Type B pancreatic cell (in vitro differentiated cells): ENCODE measurements at regions not wholly inside any gene's neighbourhood (a gene's known extent, or its start where the extent isn't known, plus 50 kb on each side); places are given as distances from the start of the nearest gene placed in this dataset.
"Not testable (repeated sequence)": the region's sequence is repeated elsewhere in the genome, so short reads cannot be mapped to it uniquely, and the experiment has no call there.

Source experiments
- DNase-seq: peaks from one replicate; pipeline ENCODE4 v3.0.0; 2021; ENCODE audit warnings: mixed read lengths; ENCODE audit not compliant: unreplicated experiment; ENCODE audit errors: extremely low spot score
- H3K27ac Mint-ChIP-seq: 2 replicates; pipeline ENCODE4 v1.8.0; 2021; ENCODE audit warnings: mild to moderate bottlenecking, mixed read lengths
- H3K27me3 Mint-ChIP-seq: 2 replicates; pipeline ENCODE4 v1.8.0; 2021; ENCODE audit warnings: mixed read lengths
- H3K36me3 Mint-ChIP-seq: 2 replicates; pipeline ENCODE4 v1.8.0; 2021; ENCODE audit warnings: mixed read lengths
- H3K4me1 Mint-ChIP-seq: one replicate; pipeline ENCODE4 v1.8.0; 2021; ENCODE audit warnings: mixed read lengths; ENCODE audit not compliant: unreplicated experiment
- H3K4me3 Mint-ChIP-seq: 2 replicates; pipeline ENCODE4 v1.8.0; 2021; ENCODE audit warnings: mild to moderate bottlenecking, mixed read lengths
- H3K9me3 Mint-ChIP-seq: 2 replicates; pipeline ENCODE4 v1.8.0; 2021; ENCODE audit warnings: mixed read lengths
- CTCF ChIP-seq: fragments of 200-600 bp; sonication (generic); conservative IDR thresholded peaks from 2 replicates; pipeline ENCODE4 v1.5.0; 2021; ENCODE audit warnings: antibody characterized with exemption, mild to moderate bottlenecking

GRCh38 chr3:191641789-191642188 is 180.8 kb downstream of the PYDC2 start:
- no peaks in the 10 kb centered on the region for H3K27me3 Mint-ChIP-seq
- H3K9me3 Mint-ChIP-seq = no peaks in the 10 kb centered on the region
- H3K4me1 Mint-ChIP-seq = no peaks in the 10 kb centered on the region
- no peak for DNase-seq
- no peak for TF ChIP-seq CTCF
- no peak overlapping the region for H3K4me3 Mint-ChIP-seq
- H3K36me3 Mint-ChIP-seq = no peaks in the 10 kb centered on the region
- no peak overlapping the region for H3K27ac Mint-ChIP-seq

GRCh38 chr3:191644291-191644690 is 183.3 kb downstream of the PYDC2 start:
- H3K27ac Mint-ChIP-seq = no peak overlapping the region
- no peak overlapping the region for H3K4me3 Mint-ChIP-seq
- H3K4me1 Mint-ChIP-seq = no peaks in the 10 kb centered on the region
- no peak for DNase-seq
- no peaks in the 10 kb centered on the region for H3K9me3 Mint-ChIP-seq
- H3K36me3 Mint-ChIP-seq = no peaks in the 10 kb centered on the region
- TF ChIP-seq CTCF = no peak
- no peaks in the 10 kb centered on the region for H3K27me3 Mint-ChIP-seq

- no peak for TF ChIP-seq CTCF
- DNase-seq = no peak
- Mint-ChIP-seq H3K9me3 (peaks cover 3% of the 10 kb centered on the region), H3K4me1 (no peaks in the 10 kb centered on the region), H3K4me3 (no peak overlapping the region), H3K27me3 (no peaks in the 10 kb centered on the region), H3K27ac (no peak overlapping the region), H3K36me3 (no peaks in the 10 kb centered on the region)
Measured at GRCh38 chr3:191646242-191646641, 185.3 kb downstream of the PYDC2 start.

- no peak for DNase-seq
- no peak overlapping the region for H3K4me3 Mint-ChIP-seq
- peaks cover 6% of the 10 kb centered on the region for H3K9me3 Mint-ChIP-seq
- H3K27me3 Mint-ChIP-seq = no peaks in the 10 kb centered on the region
- H3K27ac Mint-ChIP-seq = no peak overlapping the region
- H3K36me3 Mint-ChIP-seq = no peaks in the 10 kb centered on the region
- H3K4me1 Mint-ChIP-seq = no peaks in the 10 kb centered on the region
- no peak for TF ChIP-seq CTCF
Measured at GRCh38 chr3:191648787-191649186, 187.8 kb downstream of the PYDC2 start.

- no peaks in the 10 kb centered on the region for H3K4me1 Mint-ChIP-seq
- no peak overlapping the region for H3K4me3 Mint-ChIP-seq
- no peak for DNase-seq
- no peaks in the 10 kb centered on the region for H3K36me3 Mint-ChIP-seq
- TF ChIP-seq CTCF = no peak
- H3K27ac Mint-ChIP-seq = no peak overlapping the region
- peaks cover 6% of the 10 kb centered on the region for H3K9me3 Mint-ChIP-seq
- no peaks in the 10 kb centered on the region for H3K27me3 Mint-ChIP-seq
Measured at GRCh38 chr3:191649626-191650025, 188.7 kb downstream of the PYDC2 start.

GRCh38 chr3:191658781-191659419 is 197.9 kb downstream of the PYDC2 start:
- H3K36me3 Mint-ChIP-seq, H3K27ac Mint-ChIP-seq, H3K4me3 Mint-ChIP-seq, H3K9me3 Mint-ChIP-seq, H3K4me1 Mint-ChIP-seq, H3K27me3 Mint-ChIP-seq, DNase-seq: not testable (repeated sequence)

GRCh38 chr3:191662150-191662549 is 201.2 kb downstream of the PYDC2 start:
- not testable (repeated sequence) for DNase-seq, H3K36me3 Mint-ChIP-seq, H3K4me1 Mint-ChIP-seq, H3K4me3 Mint-ChIP-seq, H3K9me3 Mint-ChIP-seq, H3K27ac Mint-ChIP-seq, H3K27me3 Mint-ChIP-seq
